Osteoblast (primary cell): ENCODE measurements at regions not wholly inside any gene's neighbourhood (a gene's known extent, or its start where the extent isn't known, plus 50 kb on each side); places are given as distances from the start of the nearest gene placed in this dataset.
"Not testable (repeated sequence)": the region's sequence is repeated elsewhere in the genome, so short reads cannot be mapped to it uniquely, and the experiment has no call there.

Experiments used
- DNase-seq: peaks from one replicate; pipeline ENCODE4 v3.0.0; 2011; ENCODE audit warnings: low spot score, mixed read lengths; ENCODE audit not compliant: insufficient read length; ENCODE audit errors: missing footprints
- H2AFZ ChIP-seq: 2 replicates; pipeline ENCODE4 v1.6.0; 2011; ENCODE audit warnings: mild to moderate bottlenecking, low read length
- H3K27ac ChIP-seq: 2 replicates; pipeline ENCODE4 v1.5.1; 2011; ENCODE audit warnings: mild to moderate bottlenecking, low read depth, low read length, moderate library complexity
- H3K27me3 ChIP-seq: 2 replicates; pipeline ENCODE4 v1.6.0; 2012; ENCODE audit warnings: mild to moderate bottlenecking, control low read depth, inconsistent platforms, low read length, moderate library complexity; ENCODE audit not compliant: insufficient read depth
- H3K36me3 ChIP-seq: 2 replicates; pipeline ENCODE4 v1.5.1; 2011; ENCODE audit warnings: mild to moderate bottlenecking, low read length, control low read depth, moderate library complexity; ENCODE audit not compliant: insufficient read depth
- H3K4me1 ChIP-seq: 2 replicates; pipeline ENCODE4 v1.5.1; 2011; ENCODE audit warnings: mild to moderate bottlenecking, low read length, control low read depth, moderate library complexity; ENCODE audit not compliant: insufficient read depth
- H3K4me2 ChIP-seq: 2 replicates; pipeline ENCODE4 v1.6.0; 2011; ENCODE audit warnings: mild to moderate bottlenecking, low read length; ENCODE audit not compliant: insufficient read depth
- H3K4me3 ChIP-seq: fragments of 200-600 bp; sonication (generic); 3 replicates; pipeline ENCODE4 v1.5.1; 2012; ENCODE audit warnings: mild to moderate bottlenecking, low read length, inconsistent platforms; ENCODE audit not compliant: insufficient read depth
- H3K79me2 ChIP-seq: 2 replicates; pipeline ENCODE4 v1.6.0; 2012; ENCODE audit warnings: mild to moderate bottlenecking, low read length, control low read depth, inconsistent platforms; ENCODE audit not compliant: insufficient read depth
- H3K9me3 ChIP-seq: 2 replicates; pipeline ENCODE4 v1.5.1; 2011; ENCODE audit warnings: low read depth, low read length, control low read depth
- H4K20me1 ChIP-seq: 2 replicates; pipeline ENCODE4 v1.6.0; 2012; ENCODE audit warnings: mild to moderate bottlenecking, low read length, control low read depth; ENCODE audit not compliant: insufficient read depth
- TF ChIP-seq, protein P1 (sequence below): IDR thresholded peaks from 2 replicates; pipeline ENCODE4 v1.5.1; 2011; ENCODE audit warnings: mild to moderate bottlenecking, low read depth, low read length, moderate library complexity; ENCODE audit errors: extremely low read depth

DNA sequence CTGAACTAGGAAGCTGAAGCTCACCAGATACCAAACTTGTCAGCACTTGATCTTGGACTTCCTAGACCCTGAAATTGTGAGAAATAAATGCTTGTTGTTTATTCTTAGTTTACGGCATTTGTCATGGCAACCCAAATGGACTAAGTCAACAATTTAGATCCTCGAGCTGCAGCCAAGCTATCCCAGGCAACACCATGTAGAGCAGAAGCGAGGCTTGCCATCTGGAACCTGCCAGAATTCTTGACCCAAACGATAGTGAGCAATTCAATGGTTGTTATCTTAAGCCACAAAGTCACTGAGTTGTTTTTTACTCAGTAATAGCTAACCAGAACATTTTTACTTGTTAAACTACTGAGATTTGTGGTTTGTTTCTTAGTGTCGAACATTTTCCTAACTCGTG, 458.5 kb upstream of the FLRT2 start:
- no peak overlapping the region for H3K4me2 ChIP-seq
- no peaks in the 10 kb centered on the region for H4K20me1 ChIP-seq
- H3K36me3 ChIP-seq: no peaks in the 10 kb centered on the region
- H3K27ac ChIP-seq: no peak overlapping the region
- H3K4me3 ChIP-seq: no peak overlapping the region
- H3K4me1 ChIP-seq: no peaks in the 10 kb centered on the region
- TF ChIP-seq, protein P1, sequence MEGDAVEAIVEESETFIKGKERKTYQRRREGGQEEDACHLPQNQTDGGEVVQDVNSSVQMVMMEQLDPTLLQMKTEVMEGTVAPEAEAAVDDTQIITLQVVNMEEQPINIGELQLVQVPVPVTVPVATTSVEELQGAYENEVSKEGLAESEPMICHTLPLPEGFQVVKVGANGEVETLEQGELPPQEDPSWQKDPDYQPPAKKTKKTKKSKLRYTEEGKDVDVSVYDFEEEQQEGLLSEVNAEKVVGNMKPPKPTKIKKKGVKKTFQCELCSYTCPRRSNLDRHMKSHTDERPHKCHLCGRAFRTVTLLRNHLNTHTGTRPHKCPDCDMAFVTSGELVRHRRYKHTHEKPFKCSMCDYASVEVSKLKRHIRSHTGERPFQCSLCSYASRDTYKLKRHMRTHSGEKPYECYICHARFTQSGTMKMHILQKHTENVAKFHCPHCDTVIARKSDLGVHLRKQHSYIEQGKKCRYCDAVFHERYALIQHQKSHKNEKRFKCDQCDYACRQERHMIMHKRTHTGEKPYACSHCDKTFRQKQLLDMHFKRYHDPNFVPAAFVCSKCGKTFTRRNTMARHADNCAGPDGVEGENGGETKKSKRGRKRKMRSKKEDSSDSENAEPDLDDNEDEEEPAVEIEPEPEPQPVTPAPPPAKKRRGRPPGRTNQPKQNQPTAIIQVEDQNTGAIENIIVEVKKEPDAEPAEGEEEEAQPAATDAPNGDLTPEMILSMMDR: no peak
- DNase-seq: no peak
- H3K79me2 ChIP-seq: no peaks in the 10 kb centered on the region
- H2AFZ ChIP-seq: no peak overlapping the region
- no peaks in the 10 kb centered on the region for H3K9me3 ChIP-seq
- no peaks in the 10 kb centered on the region for H3K27me3 ChIP-seq

DNA sequence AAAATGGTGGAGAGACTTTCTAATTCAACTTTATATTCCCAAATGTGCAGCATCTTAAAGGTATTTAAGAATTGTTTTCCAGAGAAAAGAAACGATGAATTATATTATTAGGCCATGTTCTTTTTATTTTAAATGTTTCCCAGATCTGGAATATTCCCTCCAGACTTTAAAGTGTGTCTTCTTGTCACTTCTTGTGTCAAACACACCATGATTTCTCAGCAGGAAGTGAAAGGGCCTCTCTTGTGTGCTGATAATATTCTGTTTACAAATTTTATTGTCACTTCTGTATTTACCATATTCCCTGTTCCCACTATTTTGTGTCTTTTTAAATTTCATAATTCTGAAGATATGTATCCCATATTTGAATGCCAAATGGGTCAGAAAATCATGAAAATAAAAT, 455.0 kb upstream of the FLRT2 start:
- no peaks in the 10 kb centered on the region for H3K9me3 ChIP-seq
- no peaks in the 10 kb centered on the region for H3K36me3 ChIP-seq
- no peak overlapping the region for H3K27ac ChIP-seq
- H3K4me2 ChIP-seq: no peak overlapping the region
- H3K27me3 ChIP-seq: no peaks in the 10 kb centered on the region
- no peaks in the 10 kb centered on the region for H3K79me2 ChIP-seq
- H4K20me1 ChIP-seq: no peaks in the 10 kb centered on the region
- H2AFZ ChIP-seq: no peak overlapping the region
- TF ChIP-seq, protein P1: no peak
- no peaks in the 10 kb centered on the region for H3K4me1 ChIP-seq
- no peak overlapping the region for H3K4me3 ChIP-seq
- DNase-seq: no peak

DNA sequence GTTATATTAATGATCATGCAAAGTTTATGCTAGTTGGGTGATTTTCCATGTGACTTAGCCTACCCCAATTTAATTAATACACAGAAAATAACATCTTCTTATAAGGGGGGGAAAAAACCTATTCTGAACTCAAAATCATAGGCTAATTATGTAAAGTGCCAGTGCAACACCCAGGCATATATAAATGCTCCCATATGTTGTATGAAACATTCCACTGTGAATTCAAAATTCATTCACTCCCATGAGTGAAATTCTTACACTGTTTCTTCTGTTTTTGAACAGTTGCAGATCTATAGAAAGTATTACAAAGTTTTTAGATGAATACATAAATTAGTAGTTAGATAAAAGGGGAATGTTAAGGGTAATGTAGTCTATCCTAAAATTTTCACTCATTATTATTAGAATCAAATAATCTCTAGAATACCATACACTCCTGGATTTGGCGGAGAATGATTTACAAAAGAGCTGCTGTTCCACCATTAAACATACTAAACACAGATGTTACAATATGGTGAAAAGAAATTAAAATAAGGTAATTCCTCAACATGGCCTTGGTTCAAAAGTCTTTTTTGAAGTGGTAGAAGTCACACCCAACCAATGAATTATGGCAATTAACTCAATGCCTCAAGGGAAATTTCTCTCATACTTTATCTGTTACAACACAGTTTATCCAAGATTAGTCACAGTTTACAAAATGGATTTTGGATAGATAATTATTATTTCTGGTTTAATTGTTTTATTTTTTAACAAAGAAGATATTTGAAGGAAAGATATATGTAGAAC, 454.1 kb upstream of the FLRT2 start:
- Histone ChIP-seq H3K4me2 (no peak overlapping the region), H3K27me3 (no peaks in the 10 kb centered on the region), H3K4me1 (no peaks in the 10 kb centered on the region), H4K20me1 (no peaks in the 10 kb centered on the region), H3K4me3 (no peak overlapping the region), H3K27ac (no peak overlapping the region), H2AFZ (no peak overlapping the region), H3K9me3 (no peaks in the 10 kb centered on the region), H3K36me3 (no peaks in the 10 kb centered on the region), H3K79me2 (no peaks in the 10 kb centered on the region)
- DNase-seq: no peak
- TF ChIP-seq, protein P1: no peak

DNA sequence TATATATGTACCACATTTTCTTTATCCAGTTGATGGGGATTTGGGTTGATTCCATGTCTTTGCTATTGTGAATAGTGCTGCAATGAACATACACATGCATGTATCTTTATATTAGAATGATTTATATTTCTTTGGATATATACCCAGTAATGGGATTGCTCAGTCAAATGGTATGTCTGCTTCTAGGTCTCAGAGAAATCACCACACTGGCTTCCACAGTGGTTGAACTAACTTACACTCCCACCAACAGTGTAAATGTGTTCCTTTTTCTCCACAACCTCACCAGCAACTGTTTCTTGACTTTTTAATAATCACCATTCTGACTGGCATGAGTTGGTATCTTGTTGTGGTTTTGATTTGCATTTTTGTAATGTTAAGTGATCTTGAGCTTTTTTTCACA, 452.2 kb upstream of the FLRT2 start:
- H3K27me3 ChIP-seq, H3K4me1 ChIP-seq, H3K36me3 ChIP-seq, H3K4me2 ChIP-seq, H3K4me3 ChIP-seq, H3K27ac ChIP-seq, H3K9me3 ChIP-seq, H4K20me1 ChIP-seq, DNase-seq, H2AFZ ChIP-seq, H3K79me2 ChIP-seq: not testable (repeated sequence)
